ENCODE measurements at regions not wholly inside any gene's neighbourhood (a gene's known extent, or its start where the extent isn't known, plus 50 kb on each side); places are given as distances from the start of the nearest gene placed in this dataset.
"Not testable (repeated sequence)": the region's sequence is repeated elsewhere in the genome, so short reads cannot be mapped to it uniquely, and the experiment has no call there.

DNA sequence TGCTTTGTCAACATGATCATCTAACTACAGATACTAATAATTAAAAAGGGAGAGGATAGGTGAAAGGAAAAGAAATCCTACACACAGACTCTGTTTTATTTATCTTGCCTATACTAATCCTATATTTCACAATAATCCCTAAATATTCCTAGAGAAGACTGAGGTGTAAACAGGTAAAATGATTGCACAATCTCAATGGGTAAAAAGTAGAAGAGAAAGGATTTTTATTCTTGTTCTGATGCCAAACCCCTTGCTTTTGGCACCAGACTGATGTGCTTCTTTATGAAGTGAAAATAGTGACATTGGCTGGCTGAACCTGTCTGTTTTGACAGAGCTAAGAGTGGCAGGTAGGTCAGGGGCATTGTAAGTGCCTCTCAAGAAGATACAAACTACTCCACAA, 101.9 kb upstream of the ZPLD1 start:
- DNase-seq: no peak
- no peak overlapping the region for H3K4me3 Mint-ChIP-seq

DNA sequence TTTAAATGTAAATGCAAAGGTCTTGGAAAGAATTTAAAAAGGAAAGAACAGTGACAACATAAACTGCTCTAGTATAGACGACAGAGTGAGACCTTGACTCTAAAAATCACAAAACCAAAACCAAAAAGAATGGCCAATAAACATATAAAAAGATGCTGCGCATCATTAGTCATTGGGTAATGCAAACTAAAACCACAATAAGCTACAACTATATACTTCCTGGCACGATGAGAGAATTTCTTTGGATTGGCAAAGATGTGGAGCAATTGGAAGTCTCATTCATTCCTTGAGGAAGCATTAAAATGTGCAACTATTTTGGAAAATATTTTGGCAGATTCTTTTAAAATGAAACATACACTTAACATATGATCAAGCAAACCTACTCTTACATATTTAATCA, 98.7 kb upstream of the ZPLD1 start:
- Mint-ChIP-seq H3K4me1 (no peaks in the 10 kb centered on the region), H3K4me3 (no peak overlapping the region), H3K36me3 (no peaks in the 10 kb centered on the region), H3K9me3 (no peaks in the 10 kb centered on the region), H3K27ac (no peak overlapping the region), H3K27me3 (peaks cover 4 to 13% (median 10%) of the 10 kb centered on the region in 5 donors)
- POLR2A ChIA-PET: no interaction called here
- DNase-seq: no peak
- ATAC-seq: no peak

More for the DNA sequence above, 101.9 kb upstream of the ZPLD1 start:
- no peak for ATAC-seq
- Mint-ChIP-seq H3K36me3 (no peaks in the 10 kb centered on the region), H3K9me3 (no peaks in the 10 kb centered on the region), H3K27ac (no peak overlapping the region), H3K27me3 (peaks cover 0 to 13% (median 7%) of the 10 kb centered on the region in 5 donors), H3K4me1 (no peaks in the 10 kb centered on the region)
- POLR2A ChIA-PET: no interaction called here

DNA sequence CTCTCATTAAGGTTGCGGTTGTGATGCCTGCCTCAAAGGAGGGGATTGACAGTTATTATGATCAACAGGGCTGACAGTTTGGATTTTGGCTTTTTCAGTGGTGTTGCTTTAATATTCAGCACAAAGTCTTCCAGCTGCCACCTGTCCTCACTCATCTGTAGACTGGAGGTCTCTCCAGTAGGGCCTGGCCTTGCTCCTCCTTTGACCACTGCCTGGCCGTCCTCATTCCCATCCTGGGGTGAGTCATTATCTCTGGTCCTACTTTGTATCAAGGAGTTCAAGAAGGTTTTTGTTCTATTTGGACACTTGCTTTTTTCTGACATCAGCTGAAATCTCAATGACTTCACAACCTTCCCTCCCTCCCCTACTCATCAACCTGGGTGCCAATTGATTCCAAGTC, 95.1 kb upstream of the ZPLD1 start:
- POLR2A ChIA-PET: no interaction called here
- no peak for ATAC-seq
- no peak overlapping the region for H3K27ac Mint-ChIP-seq
- no peaks in the 10 kb centered on the region for H3K9me3 Mint-ChIP-seq
- no peak overlapping the region for H3K4me3 Mint-ChIP-seq
- H3K27me3 Mint-ChIP-seq: peaks cover 6 to 22% (median 6%) of the 10 kb centered on the region in 5 donors
- no peak for DNase-seq
- H3K4me1 Mint-ChIP-seq: no peaks in the 10 kb centered on the region
- no peaks in the 10 kb centered on the region for H3K36me3 Mint-ChIP-seq

DNA sequence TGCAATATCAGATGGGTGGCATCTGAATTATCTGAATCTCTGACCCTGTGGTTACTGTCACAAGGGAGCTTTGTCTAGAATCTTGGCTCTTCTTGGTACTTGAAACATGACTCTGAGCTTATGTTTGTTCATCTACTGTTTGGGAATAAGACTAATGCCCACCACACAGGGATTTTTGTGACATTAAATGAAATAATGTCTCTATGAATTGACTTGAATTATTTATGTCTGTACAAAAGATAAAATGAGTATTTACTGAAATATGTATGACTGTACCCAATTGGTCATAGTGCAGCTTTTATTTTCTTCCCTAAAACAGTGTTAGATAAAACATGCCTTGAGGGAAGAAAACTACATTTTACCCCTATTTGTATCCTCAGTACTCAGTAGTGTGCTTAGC, 87.9 kb upstream of the ZPLD1 start:
- ATAC-seq: no peak
- Mint-ChIP-seq H3K9me3 (no peaks in the 10 kb centered on the region), H3K27ac (no peak overlapping the region), H3K27me3 (peaks cover 0 to 42% (median 15%) of the 10 kb centered on the region in 5 donors), H3K4me3 (no peak overlapping the region), H3K4me1 (no peaks in the 10 kb centered on the region), H3K36me3 (no peaks in the 10 kb centered on the region)
- POLR2A ChIA-PET: no interaction called here
- no peak for DNase-seq

DNA sequence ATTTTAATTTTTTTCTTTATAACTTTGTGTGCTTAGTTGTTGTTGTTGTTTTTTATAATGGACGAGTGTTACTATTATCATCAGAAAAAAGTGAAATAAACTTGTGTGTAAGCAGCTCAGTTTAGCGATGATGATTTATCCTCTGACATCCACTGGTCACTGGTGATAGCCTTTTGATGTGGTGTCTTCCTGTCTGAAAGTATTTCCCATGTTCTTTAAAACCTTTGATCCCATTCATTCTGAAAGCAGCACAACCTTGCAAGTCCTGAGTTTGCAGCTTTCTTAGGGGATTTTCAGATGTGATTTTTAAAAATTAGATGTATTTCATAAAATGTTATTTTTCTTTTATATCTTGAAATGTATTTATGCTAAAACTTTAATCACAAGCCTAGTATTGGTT, 85.9 kb upstream of the ZPLD1 start:
- DNase-seq (no peak), ATAC-seq (no peak)
- H3K4me3 Mint-ChIP-seq: no peak overlapping the region
- peaks cover 0 to 42% (median 15%) of the 10 kb centered on the region in 5 donors for H3K27me3 Mint-ChIP-seq
- no peak overlapping the region for H3K27ac Mint-ChIP-seq
- H3K36me3 Mint-ChIP-seq: no peaks in the 10 kb centered on the region
- no peaks in the 10 kb centered on the region for H3K4me1 Mint-ChIP-seq
- POLR2A ChIA-PET: no interaction called here
- H3K9me3 Mint-ChIP-seq: no peaks in the 10 kb centered on the region

DNA sequence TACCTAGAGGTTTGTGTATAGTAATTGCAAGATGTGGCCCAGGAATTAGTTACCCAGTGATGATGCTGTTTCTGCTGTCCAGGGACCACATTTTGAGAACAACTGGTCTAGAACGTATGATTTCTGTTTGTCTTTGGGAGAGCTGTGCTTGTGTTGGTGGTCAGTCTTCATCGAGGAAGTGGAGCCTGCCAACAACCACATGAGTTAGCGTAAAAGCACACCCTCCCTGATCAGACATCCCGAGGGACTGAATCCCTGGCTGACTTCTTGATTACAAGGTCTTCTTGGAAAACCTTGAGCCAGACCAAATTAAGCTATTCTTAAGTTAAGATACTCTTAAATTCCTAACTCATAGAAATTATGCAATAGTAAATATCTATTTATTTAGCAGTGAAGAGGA, 81.7 kb upstream of the ZPLD1 start:
- no peak for ATAC-seq
- H3K36me3 Mint-ChIP-seq: no peaks in the 10 kb centered on the region
- H3K9me3 Mint-ChIP-seq: no peaks in the 10 kb centered on the region
- H3K4me1 Mint-ChIP-seq: no peaks in the 10 kb centered on the region
- no peak overlapping the region for H3K4me3 Mint-ChIP-seq
- POLR2A ChIA-PET: no interaction called here
- no peak for DNase-seq
- peaks cover 0 to 7% (median 0%) of the 10 kb centered on the region in 5 donors for H3K27me3 Mint-ChIP-seq
- no peak overlapping the region for H3K27ac Mint-ChIP-seq

DNA sequence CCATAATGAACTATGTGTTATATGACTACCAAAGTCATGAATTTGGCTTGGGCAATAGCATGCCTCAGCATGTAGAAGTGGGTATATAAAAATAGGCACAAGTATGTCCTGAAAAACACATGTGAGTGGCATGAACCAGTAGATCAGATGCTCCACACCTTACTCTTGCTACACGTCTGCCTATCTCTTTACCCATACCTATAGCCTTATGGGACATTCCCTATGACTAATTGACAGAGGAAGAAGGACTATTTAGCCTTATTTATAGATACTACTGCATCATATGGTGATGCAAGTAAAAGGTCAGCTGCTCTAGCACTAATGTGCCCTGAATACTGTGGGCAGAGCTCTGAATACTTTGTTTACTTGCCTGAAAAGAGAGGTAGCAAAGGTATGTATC, 81.0 kb upstream of the ZPLD1 start:
- Mint-ChIP-seq H3K4me1 (no peaks in the 10 kb centered on the region), H3K27me3 (peaks cover 0 to 7% (median 0%) of the 10 kb centered on the region in 5 donors), H3K36me3 (no peaks in the 10 kb centered on the region), H3K4me3 (no peak overlapping the region), H3K27ac (no peak overlapping the region), H3K9me3 (no peaks in the 10 kb centered on the region)
- no peak for DNase-seq
- no peak for ATAC-seq
- POLR2A ChIA-PET: no interaction called here

DNA sequence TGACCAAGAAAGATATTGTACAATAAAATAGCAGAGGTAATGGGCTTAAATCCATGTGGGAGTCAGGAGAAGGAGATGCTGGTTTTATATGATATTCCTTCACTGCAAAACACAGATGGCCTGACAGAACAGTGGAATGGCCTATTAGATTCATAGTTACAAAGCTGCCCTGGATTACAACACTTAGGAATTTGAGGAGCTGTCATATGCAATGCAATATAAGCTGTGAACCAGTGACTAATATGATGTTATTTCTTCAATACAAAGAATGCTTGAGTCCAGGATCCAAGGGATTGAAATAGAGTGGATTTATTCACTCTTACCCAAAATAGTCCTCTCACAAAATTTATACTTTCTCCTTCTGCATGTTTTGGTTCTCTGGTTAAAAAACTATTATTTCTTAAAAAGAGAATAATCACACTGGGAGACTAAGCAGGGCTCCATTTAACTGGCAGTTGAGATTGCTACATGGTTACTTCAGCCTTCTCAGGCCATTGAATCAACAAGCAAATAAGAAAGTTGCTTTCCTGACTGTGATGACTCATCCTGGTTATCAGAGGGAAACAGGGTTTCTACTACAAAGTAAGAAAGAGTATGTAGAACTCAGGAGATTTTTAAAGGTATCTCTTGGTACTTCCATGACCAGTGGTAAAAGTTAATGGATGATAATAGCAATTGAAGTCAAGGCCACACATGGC, 79.8 kb upstream of the ZPLD1 start:
- H3K36me3 Mint-ChIP-seq: no peaks in the 10 kb centered on the region
- POLR2A ChIA-PET: no interaction called here
- DNase-seq (no peak), ATAC-seq (no peak)
- H3K4me1 Mint-ChIP-seq: no peaks in the 10 kb centered on the region
- H3K9me3 Mint-ChIP-seq: no peaks in the 10 kb centered on the region
- peaks cover 0 to 6% (median 0%) of the 10 kb centered on the region in 5 donors for H3K27me3 Mint-ChIP-seq
- no peak overlapping the region for H3K27ac Mint-ChIP-seq
- H3K4me3 Mint-ChIP-seq: no peak overlapping the region

DNA sequence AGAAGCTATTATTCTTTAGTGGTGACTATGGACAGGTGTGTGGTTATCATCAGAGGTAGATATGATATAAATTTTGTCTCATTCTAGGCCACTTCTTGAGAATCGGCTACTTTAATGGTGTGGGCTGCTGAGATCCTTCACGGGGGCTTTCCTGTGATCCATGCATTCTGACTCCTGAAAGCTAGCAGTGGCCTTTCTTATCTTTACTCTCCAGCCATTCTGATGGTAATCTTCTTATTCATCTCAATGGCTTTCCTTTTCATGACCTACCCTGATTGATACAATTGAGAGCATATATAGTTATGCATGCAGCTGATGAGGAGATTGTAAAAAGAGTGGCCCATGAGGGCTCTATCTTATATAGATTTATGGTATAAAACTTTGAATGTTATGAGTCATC, 78.3 kb upstream of the ZPLD1 start:
- H3K27me3 Mint-ChIP-seq: peaks cover 0 to 4% (median 0%) of the 10 kb centered on the region in 5 donors
- POLR2A ChIA-PET: no interaction called here
- H3K36me3 Mint-ChIP-seq: no peaks in the 10 kb centered on the region

DNA sequence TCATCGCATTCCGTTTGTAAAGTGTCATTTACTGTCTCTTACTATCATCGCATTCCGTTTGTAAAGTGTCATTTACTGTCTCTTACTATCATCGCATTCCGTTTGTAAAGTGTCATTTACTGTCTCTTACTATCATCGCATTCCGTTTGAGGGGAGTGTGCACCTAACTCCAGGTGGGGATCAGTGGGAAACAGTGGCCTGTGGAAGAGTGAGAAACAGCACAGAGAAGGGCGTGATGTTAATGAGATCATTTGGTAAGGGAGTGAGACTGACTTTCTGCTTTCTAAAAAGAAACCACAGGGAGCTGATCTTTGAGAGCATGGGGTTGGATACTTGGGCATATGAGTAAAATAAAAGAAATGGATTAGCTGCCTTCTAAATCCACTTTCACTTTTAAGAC, 77.5 kb upstream of the ZPLD1 start:
- H3K36me3 Mint-ChIP-seq, H3K4me1 Mint-ChIP-seq, H3K4me3 Mint-ChIP-seq, H3K27me3 Mint-ChIP-seq, DNase-seq, H3K9me3 Mint-ChIP-seq, ATAC-seq, POLR2A ChIA-PET, H3K27ac Mint-ChIP-seq: not testable (repeated sequence)

More for the DNA sequence above, 78.3 kb upstream of the ZPLD1 start:
- Mint-ChIP-seq H3K4me3 (no peak overlapping the region), H3K9me3 (no peaks in the 10 kb centered on the region), H3K4me1 (no peaks in the 10 kb centered on the region), H3K27ac (no peak overlapping the region)
- ATAC-seq (no peak), DNase-seq (no peak)

DNA sequence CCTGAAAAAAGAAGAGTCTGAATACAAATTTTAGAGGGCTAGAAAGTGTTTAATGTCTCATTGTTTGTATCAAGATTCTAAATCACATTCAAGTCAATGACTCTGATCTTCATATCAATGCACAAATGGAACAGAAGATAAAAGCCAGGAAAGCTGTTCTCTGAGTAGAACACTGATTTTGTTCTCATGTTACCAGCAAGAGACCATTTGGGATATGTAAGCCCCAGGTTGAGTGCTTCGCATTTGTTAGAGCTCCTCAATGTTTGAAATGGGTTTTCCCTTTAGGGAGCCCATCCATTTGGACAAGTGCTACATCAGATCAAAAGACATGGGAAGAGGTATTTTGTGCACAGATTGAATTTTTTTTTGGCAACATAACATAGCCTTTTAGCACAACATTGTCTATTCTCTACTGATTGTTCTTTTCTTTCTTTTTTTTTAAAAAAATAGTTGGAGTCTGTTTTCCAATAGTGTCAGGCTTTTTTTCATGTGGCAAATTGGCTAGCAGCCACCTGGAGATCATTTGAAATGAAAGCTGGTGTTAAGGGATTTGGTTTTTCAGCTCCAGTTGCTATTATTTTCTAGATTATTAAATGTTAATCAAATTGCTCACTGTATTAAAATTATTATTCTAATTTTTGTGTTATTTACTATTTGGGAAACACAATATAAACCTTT, 74.5 kb upstream of the ZPLD1 start:
- Mint-ChIP-seq H3K4me3 (no peak overlapping the region), H3K27ac (no peak overlapping the region), H3K27me3 (peaks cover 0 to 7% (median 0%) of the 10 kb centered on the region in 5 donors), H3K36me3 (peaks cover 0 to 12% (median 0%) of the 10 kb centered on the region in 3 donors), H3K4me1 (no peaks in the 10 kb centered on the region), H3K9me3 (peaks cover 6 to 20% (median 16%) of the 10 kb centered on the region in 9 donors)
- DNase-seq (no peak), ATAC-seq (no peak)
- POLR2A ChIA-PET: no interaction called here

DNA sequence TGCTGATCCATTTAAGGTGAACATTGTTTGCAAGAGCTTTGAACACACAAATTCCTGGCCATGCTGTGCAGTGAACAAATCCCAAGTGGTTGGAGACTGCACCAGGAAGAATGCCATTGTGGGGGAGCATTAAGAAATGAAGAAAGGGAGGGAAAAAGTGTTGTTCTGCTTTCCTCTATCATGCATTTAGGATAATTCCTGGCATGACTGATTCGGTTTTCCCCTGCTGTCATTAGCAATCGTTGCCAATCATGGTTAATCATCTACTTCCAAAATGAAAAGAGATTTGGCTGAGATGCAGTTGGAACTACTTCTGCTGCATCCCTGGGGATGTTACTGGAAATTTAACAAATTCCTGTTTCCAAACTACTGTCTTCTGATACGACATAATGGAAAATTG, 73.7 kb upstream of the ZPLD1 start:
- H3K4me3 Mint-ChIP-seq: no peak overlapping the region
- H3K4me1 Mint-ChIP-seq: no peaks in the 10 kb centered on the region
- H3K9me3 Mint-ChIP-seq: peaks cover 6 to 28% (median 19%) of the 10 kb centered on the region in 9 donors
- no peak overlapping the region for H3K27ac Mint-ChIP-seq
- no peak for DNase-seq
- H3K27me3 Mint-ChIP-seq: peaks cover 0 to 7% (median 0%) of the 10 kb centered on the region in 5 donors
- POLR2A ChIA-PET: no interaction called here
- no peak for ATAC-seq
- peaks cover 0 to 19% (median 0%) of the 10 kb centered on the region in 3 donors for H3K36me3 Mint-ChIP-seq

DNA sequence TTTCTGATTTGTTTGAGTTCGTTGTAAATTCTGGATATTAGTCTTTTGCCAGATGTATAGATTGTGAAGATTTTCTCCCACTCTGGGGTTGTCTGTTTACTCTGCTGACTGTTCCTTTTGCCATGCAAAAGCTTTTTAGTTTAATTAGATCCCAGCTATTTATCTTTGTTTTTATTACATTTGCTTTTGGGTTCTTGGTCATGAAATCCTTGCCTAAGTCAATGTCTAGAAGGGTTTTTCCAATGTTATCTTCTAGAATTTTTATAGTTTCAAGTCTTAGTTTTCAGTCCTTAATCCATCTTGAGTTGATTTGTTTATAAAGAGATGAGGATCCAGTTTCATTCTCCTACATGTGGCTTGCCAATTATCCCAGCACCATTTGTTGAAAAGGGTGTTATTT, 68.7 kb upstream of the ZPLD1 start:
- ATAC-seq, H3K4me3 Mint-ChIP-seq, H3K27ac Mint-ChIP-seq, DNase-seq, POLR2A ChIA-PET, H3K4me1 Mint-ChIP-seq, H3K27me3 Mint-ChIP-seq: not testable (repeated sequence)
- peaks cover 0 to 23% (median 0%) of the 10 kb centered on the region in 3 donors for H3K36me3 Mint-ChIP-seq
- H3K9me3 Mint-ChIP-seq: peaks cover 6 to 52% (median 34%) of the 10 kb centered on the region in 9 donors

Measured in naive thymus-derived CD8-positive, alpha-beta T cell (primary cell).